Stomach (tissue), 8 donors: ENCODE measurements at regions not wholly inside any gene's neighbourhood (a gene's known extent, or its start where the extent isn't known, plus 50 kb on each side); places are given as distances from the start of the nearest gene placed in this dataset.

Experiments
- DNase-seq, 2 donors: peaks; one replicate each; pipeline versions ENCODE4 v3.0.0 to v3.0.0-alpha.2; 2013 to 2019
- H3K27ac ChIP-seq, 5 donors: fragments of 200-600 bp in 4 of 5; sonication (generic) in 4 of 5; one replicate each; pipeline ENCODE4 v1.5.1; 2013 to 2019; ENCODE audit warnings: mild to moderate bottlenecking in 1 of 5, moderate library complexity in 1 of 5
- H3K27me3 ChIP-seq, 3 donors: fragments of 200-600 bp; sonication (generic); one replicate each; pipeline ENCODE4 v1.5.1; 2017 to 2019; ENCODE audit warnings: mixed run types in 1 of 3
- H3K36me3 ChIP-seq, 4 donors: fragments of 200-600 bp; sonication (generic); 1 replicate in 3 of 4; 2 replicates in 1 of 4; pipeline ENCODE4 v1.5.1; 2016 to 2019
- H3K4me1 ChIP-seq, 4 donors: fragments of 200-600 bp; sonication (generic); one replicate each; pipeline ENCODE4 v1.5.1; 2016 to 2019
- H3K4me3 ChIP-seq, 4 donors: fragments of 200-600 bp; sonication (generic) in 3 of 4; one replicate each; pipeline ENCODE4 v1.5.1; 2016 to 2019; ENCODE audit warnings: mild to moderate bottlenecking in 1 of 4
- H3K9me3 ChIP-seq, 4 donors: fragments of 200-600 bp; sonication (generic); one replicate each; pipeline ENCODE4 v1.5.1; 2016 to 2019
- EP300 ChIP-seq: sonication (generic); formaldehyde crosslinking; IDR thresholded peaks from one replicate; pipeline ENCODE4 v1.6.1; 2017; ENCODE audit warnings: antibody characterized with exemption
- POLR2A ChIP-seq, 4 donors: fragments of 450-650 bp; IDR thresholded peaks; one replicate each; pipeline ENCODE4 v1.6.1; 2016; ENCODE audit warnings: antibody characterized with exemption in 4 of 4, control low read depth in 2 of 4, mild to moderate bottlenecking in 1 of 4, moderate library complexity in 1 of 4
- POLR2AphosphoS5 ChIP-seq, 3 donors: sonication (generic); formaldehyde crosslinking; IDR thresholded peaks; one replicate each; pipeline ENCODE4 v1.6.1; 2016; ENCODE audit warnings: antibody characterized with exemption in 3 of 3
- WGBS, 5 donors: extraction: QIAGEN DNeasy Blood & Tissue Kit in 3 of 5; methylation state at CpG; one replicate each; pipeline versions ENCODE4 v1.1.5 to v1.1.7; 2013 to 2018; 5-methylcytosine and 5-hydroxymethylcytosine counted together
- intact Hi-C: fragments of 100-400 bp; cut with DNase I; formaldehyde crosslinking; loops from one replicate; pipeline ENCODE4 v1.15.1; 2023; ENCODE audit warnings: low total_unique reads
- TF ChIP-seq, protein P1 (sequence below), 7 experiments: fragments of 450-650 bp in 4 of 7; fragments of 200-600 bp in 3 of 7; sonication (generic) in 3 of 7; IDR thresholded peaks; one replicate each; pipeline ENCODE4 v1.5.1; 2016 to 2019; ENCODE audit warnings: antibody characterized with exemption in 7 of 7, control low read depth in 2 of 7, mild to moderate bottlenecking in 1 of 7
- donor health status: healthy with polysubstance abuse.
- donor health status: Bipolar disorder and iron deficiency.
- donor health status: healthy.

DNA sequence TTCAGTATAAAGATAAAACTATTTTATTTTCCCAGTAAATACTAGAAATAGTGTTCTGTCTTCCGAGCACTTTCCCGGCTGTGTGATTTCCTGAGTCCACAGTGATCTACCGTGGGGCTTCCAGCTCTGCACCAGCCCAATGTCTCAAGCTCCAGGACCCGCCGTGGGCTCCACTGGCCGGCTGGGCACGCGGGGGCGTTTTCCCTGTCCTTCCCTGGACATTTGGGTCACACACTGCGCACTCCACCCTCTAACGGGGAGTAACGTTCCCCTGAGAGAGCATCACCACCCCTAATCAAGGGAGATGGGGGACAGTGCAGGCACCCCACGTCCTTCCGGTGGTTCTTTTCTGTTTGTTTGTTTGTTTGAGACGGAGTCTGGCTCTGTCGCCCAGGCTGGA, 844.6 kb upstream of the FRG1 start:
- no peaks in the 10 kb centered on the region for H3K4me1 ChIP-seq
- intact Hi-C loops, result no loop called here
- no peaks in the 10 kb centered on the region for H3K27me3 ChIP-seq
- H3K9me3 ChIP-seq, result peaks cover 0 to 6% (median 0%) of the 10 kb centered on the region in 4 donors
- TF ChIP-seq EP300 (no peak), POLR2A (IDR thresholded peaks at IDR 0.05) (no peak), POLR2AphosphoS5 (IDR thresholded peaks at IDR 0.05) (no peak)
- TF ChIP-seq, protein P1, sequence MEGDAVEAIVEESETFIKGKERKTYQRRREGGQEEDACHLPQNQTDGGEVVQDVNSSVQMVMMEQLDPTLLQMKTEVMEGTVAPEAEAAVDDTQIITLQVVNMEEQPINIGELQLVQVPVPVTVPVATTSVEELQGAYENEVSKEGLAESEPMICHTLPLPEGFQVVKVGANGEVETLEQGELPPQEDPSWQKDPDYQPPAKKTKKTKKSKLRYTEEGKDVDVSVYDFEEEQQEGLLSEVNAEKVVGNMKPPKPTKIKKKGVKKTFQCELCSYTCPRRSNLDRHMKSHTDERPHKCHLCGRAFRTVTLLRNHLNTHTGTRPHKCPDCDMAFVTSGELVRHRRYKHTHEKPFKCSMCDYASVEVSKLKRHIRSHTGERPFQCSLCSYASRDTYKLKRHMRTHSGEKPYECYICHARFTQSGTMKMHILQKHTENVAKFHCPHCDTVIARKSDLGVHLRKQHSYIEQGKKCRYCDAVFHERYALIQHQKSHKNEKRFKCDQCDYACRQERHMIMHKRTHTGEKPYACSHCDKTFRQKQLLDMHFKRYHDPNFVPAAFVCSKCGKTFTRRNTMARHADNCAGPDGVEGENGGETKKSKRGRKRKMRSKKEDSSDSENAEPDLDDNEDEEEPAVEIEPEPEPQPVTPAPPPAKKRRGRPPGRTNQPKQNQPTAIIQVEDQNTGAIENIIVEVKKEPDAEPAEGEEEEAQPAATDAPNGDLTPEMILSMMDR (IDR thresholded peaks at IDR 0.05), result no peak
- WGBS, 5 donors, result 91 to 97% (median 95%) methylated on average over 16 of the region's 16 CpGs
- H3K4me3 ChIP-seq, result no peak overlapping the region
- H3K36me3 ChIP-seq, result no peaks in the 10 kb centered on the region
- no peak for DNase-seq
- no peak overlapping the region for H3K27ac ChIP-seq

DNA sequence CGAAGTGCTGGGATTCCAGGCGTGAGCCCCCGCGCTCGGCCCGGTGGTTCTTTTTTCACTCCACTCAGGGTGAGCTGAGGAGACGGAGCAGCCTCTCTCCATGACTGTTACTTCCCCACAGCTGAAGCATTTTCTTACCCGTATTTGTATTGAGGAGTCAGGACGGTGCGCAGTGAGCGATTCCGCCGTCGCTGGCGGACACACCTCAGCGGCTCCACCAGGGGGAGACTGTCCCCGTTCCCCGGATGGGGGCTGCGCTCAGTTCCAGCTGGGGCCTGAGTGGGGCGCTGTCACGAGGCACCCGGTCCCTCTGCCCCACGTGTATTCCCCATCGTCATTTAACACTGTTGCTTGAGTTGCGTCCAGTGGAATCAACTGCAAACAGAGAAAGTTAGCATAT, 844.0 kb upstream of the FRG1 start:
- Histone ChIP-seq H3K36me3 (no peaks in the 10 kb centered on the region), H3K4me1 (no peaks in the 10 kb centered on the region), H3K9me3 (peaks cover 0 to 6% (median 0%) of the 10 kb centered on the region in 4 donors), H3K27ac (no peak overlapping the region), H3K27me3 (no peaks in the 10 kb centered on the region), H3K4me3 (no peak overlapping the region)
- intact Hi-C loops, result no loop called here
- TF ChIP-seq POLR2AphosphoS5 (IDR thresholded peaks at IDR 0.05) (no peak), POLR2A (IDR thresholded peaks at IDR 0.05) (no peak), EP300 (no peak)
- TF ChIP-seq, protein P1 (IDR thresholded peaks at IDR 0.05), result no peak
- 93 to 96% (median 94%) methylated on average over 25 of the region's 25 CpGs for WGBS, 5 donors
- DNase-seq, result no peak

DNA sequence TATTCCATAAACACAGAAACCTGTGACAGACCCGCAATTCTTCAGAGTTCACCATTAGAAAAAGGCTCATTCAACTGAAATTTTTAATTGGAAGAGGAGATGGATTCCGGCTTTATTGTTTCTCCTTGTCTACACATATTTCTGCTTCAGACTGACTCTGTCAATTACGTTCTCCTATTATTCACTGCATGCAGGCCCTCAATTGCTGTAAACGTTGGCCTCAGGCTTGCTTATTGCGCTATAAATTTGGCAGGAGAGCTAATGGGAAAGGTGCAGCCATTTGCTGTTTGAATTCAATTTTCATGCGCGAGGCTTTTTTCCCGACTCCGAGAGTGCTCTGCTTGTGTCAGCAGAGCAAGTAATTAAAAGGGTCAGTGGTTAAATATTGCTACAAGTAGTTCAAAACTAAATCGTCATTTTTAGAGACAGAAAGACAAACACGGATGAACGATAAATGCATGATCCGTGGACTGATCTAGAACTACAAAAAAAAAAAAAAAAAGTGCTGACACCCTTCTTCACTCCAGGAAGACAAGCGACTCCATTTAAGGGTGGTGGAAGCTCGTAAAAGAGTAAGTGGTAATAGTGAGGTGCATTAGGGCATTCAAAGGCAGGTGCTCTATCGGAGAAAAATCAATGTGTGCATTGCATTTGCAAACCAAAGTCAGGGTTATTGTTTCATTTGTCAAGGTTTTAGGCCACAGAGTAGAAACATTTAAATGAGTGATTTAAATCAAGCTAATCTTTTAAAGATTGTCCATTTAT, 841.6 kb upstream of the FRG1 start:
- no peak overlapping the region for H3K27ac ChIP-seq
- peak in 1 of 2 donors; percentile 23 for DNase-seq
- H3K9me3 ChIP-seq, result peaks cover 0 to 6% (median 0%) of the 10 kb centered on the region in 4 donors
- H3K36me3 ChIP-seq, result no peaks in the 10 kb centered on the region
- H3K27me3 ChIP-seq, result no peaks in the 10 kb centered on the region
- 82 to 90% (median 86%) methylated on average over 16 of the region's 16 CpGs for WGBS, 5 donors
- intact Hi-C loops, result no loop called here
- TF ChIP-seq POLR2AphosphoS5 (IDR thresholded peaks at IDR 0.05) (no peak), POLR2A (IDR thresholded peaks at IDR 0.05) (no peak), EP300 (no peak)
- TF ChIP-seq, protein P1 (IDR thresholded peaks at IDR 0.05), result no peak
- H3K4me1 ChIP-seq, result no peaks in the 10 kb centered on the region
- no peak overlapping the region for H3K4me3 ChIP-seq

DNA sequence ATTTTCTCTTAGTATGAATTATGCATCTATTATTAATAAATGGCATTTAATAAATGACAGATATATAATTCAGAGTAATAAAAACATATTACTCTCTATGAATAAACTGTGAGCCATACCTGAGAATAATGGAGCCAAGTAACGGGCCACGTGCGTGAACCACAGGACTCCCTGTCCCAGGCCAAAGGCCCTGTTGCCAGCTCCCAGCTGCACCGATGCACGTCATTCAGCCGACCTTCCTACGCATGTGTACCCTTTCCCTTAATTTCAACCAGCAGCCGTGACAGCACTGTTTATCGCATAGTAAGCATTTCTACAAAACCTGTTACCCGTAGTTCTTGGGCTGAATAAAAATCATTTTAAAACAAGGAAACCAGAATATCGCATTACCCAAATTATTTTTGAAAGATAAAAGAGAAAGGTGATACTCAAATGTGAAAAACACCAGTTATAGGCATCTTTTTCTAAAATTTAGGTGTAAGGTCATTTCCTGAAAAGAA, 827.2 kb upstream of the FRG1 start:
- intact Hi-C loops, result no loop called here
- 87 to 93% (median 90%) methylated on average over 11 of the region's 11 CpGs for WGBS, 5 donors
- DNase-seq, result no peak

More for the DNA sequence above, 827.2 kb upstream of the FRG1 start:
- Histone ChIP-seq H3K27me3 (no peaks in the 10 kb centered on the region), H3K27ac (no peak overlapping the region), H3K36me3 (no peaks in the 10 kb centered on the region), H3K4me1 (no peaks in the 10 kb centered on the region), H3K9me3 (no peaks in the 10 kb centered on the region), H3K4me3 (no peak overlapping the region)
- TF ChIP-seq POLR2A (IDR thresholded peaks at IDR 0.05), result no peak
- TF ChIP-seq EP300, result no peak
- TF ChIP-seq, protein P1 (IDR thresholded peaks at IDR 0.05), result no peak
- no peak for TF ChIP-seq POLR2AphosphoS5 (IDR thresholded peaks at IDR 0.05)
